ENCODE measurements at regions not wholly inside any gene's neighbourhood (a gene's known extent, or its start where the extent isn't known, plus 50 kb on each side); places are given as distances from the start of the nearest gene placed in this dataset.
"Not testable (repeated sequence)": the region's sequence is repeated elsewhere in the genome, so short reads cannot be mapped to it uniquely, and the experiment has no call there.

DNA sequence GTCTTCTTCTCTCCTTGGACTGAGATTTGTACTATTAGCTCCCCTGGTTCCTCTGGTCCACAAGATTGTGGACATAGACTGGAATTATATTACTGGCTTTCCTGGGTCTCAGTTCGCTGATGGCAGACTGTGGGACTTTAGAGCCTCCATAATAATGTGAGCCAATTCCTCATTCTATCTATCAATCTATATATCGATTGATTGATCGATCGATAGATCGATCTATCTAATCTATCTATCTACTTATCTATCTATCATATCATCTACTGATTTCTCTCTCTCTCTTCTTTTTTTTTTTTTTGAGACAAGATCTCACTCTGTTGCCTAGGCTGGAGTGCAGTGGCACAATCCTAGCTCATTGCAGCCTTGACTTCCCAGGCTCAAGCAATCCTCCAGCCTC, 51.5 kb upstream of the DDR1 start:
- DNase-seq (ENCODE audit: low spot score) (no peak), FAIRE-seq (no peak)

GRCh38 chr6:30830438-30830837, 53.9 kb upstream of the DDR1 start:
- FAIRE-seq (no peak), DNase-seq (ENCODE audit: low spot score) (no peak)

- DNase-seq (ENCODE audit: low spot score) (no peak), FAIRE-seq (no peak)
Measured at GRCh38 chr6:30829639-30830255, 54.6 kb upstream of the DDR1 start.

- DNase-seq (ENCODE audit: low spot score), result no peak
- FAIRE-seq, result no peak
Measured at GRCh38 chr6:30829033-30829432, 55.3 kb upstream of the DDR1 start.

- peak; percentile 84 for DNase-seq (ENCODE audit: low spot score)
- FAIRE-seq, result no peak
Measured at GRCh38 chr6:30828027-30828962, 56.0 kb upstream of the DDR1 start.

GRCh38 chr6:30826961-30827342, 57.4 kb upstream of the DDR1 start:
- FAIRE-seq, result no peak

DNA sequence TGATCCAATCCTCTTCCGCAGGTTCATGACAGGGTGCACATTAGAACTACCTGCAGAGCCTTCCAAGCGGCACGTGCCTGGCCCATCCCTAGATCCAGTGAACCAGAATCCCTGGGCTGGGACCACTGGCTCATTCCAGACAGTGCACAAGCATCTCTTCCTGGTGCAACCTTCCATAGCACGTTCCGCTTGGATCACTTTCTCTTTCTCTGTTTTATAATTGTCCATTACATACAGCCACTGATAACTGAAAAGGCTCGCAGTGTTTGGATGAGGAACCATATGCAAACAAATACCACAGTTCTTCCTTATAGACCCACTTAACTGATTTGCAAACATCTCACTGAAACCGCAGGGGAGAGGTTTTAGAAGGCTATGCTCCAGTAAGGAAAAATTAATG, 59.6 kb upstream of the DDR1 start:
- FAIRE-seq, result no peak
- DNase-seq (ENCODE audit: low spot score), result no peak

More at GRCh38 chr6:30826961-30827342, 57.4 kb upstream of the DDR1 start:
- DNase-seq (ENCODE audit: low spot score), result peak; percentile 79

- FAIRE-seq (no peak), DNase-seq (ENCODE audit: low spot score) (no peak)
Measured at GRCh38 chr6:30823534-30823865, 60.8 kb upstream of the DDR1 start.

- no peak for DNase-seq (ENCODE audit: low spot score)
- no peak for FAIRE-seq
Measured at GRCh38 chr6:30821862-30822784, 62.2 kb upstream of the DDR1 start.

- DNase-seq (ENCODE audit: low spot score) (peak; percentile 61), FAIRE-seq (no peak)
Measured at GRCh38 chr6:30820193-30820592, 64.1 kb upstream of the DDR1 start.

DNA sequence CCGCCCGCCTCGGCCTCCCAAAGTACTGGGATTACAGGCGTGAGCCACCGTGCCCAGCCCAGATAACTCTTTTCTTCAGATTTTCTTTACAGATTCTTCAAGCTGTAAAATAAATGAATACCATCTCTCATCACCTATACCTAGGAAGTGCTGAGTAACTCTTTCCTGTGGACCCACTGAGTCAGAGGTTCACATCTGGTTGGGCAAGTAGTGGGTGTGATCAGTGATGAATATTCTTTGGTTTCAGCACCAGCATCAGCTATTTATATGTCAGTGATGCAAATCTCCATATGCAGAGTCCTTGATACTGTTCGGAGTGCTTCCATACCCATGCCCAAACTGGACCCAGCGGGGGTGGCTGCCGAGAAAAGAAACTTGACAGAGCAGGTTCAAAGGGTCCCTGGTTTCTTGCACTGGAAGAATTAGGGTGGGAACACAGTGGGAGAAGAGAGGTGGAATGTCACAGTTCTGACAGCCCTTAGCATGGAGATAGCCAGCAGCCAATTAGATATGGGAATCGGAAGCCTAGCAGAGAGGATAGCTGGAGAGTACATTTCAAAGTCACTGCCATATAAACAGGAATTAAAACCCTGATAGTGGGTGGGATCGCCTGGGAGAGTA, 64.9 kb upstream of the DDR1 start:
- FAIRE-seq (no peak), DNase-seq (ENCODE audit: low spot score) (no peak)

GRCh38 chr6:30818391-30818841, 65.9 kb upstream of the DDR1 start:
- DNase-seq (ENCODE audit: low spot score) (no peak), FAIRE-seq (no peak)

GRCh38 chr6:30816791-30817739, 67.3 kb upstream of the DDR1 start:
- FAIRE-seq (no peak), DNase-seq (ENCODE audit: low spot score) (no peak)

DNA sequence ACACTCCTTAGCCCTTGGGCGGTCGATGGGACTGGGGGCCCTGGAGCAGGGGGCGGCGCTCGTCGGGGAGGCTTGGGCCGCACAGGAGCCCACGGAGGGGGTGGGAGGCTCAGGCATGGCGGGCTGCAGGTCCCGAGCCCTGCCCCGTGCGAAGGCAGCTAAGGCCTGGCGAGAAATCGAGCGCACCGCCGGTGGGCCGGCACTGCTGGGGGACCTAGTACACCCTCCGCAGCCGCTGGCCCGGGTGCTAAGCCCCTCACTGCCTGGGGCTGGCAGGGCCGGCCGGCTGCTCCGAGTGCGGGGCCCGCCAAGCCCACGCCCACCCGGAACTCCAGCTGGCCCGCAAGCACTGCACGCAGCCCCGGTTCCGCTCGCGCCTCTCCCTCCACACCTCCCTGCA, 68.0 kb upstream of the DDR1 start:
- FAIRE-seq; DNase-seq (ENCODE audit: low spot score): not testable (repeated sequence)

GRCh38 chr6:30815041-30815742, 69.1 kb upstream of the DDR1 start:
- not testable (repeated sequence) for DNase-seq (ENCODE audit: low spot score)

GRCh38 chr6:30814146-30815040, 69.9 kb upstream of the DDR1 start:
- FAIRE-seq (no peak), DNase-seq (ENCODE audit: low spot score) (peak; percentile 77)

More at GRCh38 chr6:30815041-30815742, 69.1 kb upstream of the DDR1 start:
- not testable (repeated sequence) for FAIRE-seq

DNA sequence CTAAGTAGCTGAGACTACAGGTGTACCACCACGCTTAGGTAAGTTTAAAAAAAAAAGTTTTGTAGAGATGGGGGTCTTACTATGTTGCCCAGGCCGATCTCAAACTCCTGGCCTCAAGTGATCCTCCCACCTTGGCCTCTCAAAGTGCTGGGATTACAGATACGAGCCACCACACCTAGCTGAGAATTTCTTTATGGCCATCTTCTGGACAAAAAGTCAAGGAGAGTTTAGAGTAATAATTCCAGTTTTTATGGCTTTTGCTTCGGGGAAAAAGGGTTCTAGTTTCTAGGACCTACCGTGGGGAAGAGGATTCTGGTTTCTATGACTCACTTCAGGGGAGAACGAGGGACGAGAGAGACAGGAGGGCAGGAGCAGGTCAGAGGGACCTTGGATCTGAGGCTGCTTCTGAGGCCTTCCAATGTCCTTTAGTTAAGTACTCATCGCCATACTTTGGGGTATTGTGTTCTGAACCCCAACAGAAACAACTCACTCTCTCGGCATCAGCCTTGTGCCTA, 69.3 kb upstream of the IER3 start:
- FAIRE-seq (no peak), DNase-seq (ENCODE audit: low spot score) (no peak)

DNA sequence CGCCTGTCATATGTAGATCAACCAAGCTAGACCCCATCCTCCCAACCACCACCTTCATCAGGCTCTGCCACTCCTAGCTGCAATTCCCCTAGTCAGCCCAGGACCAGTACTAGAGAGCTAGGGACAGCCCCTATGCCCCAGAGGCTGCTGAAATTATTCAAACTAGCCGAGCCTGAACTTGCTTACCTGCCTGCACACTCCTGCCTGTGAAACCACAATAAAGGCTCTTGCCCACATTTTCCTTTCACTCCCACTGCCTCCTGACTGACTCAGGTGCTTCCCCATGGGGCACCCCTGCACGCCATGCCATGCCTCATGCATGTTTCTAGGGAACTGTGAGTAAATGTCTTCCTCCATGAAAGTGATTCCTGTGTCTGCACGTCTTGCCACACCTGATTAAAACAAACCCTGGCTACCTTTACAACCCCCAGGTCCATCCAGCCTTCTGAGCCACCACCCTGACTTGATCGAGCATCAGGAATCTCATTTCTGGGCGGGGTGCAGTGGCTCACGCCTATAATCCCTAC, 66.5 kb upstream of the IER3 start:
- no peak for DNase-seq (ENCODE audit: low spot score)
- FAIRE-seq, result no peak
